ENCODE measurements at regions not wholly inside any gene's neighbourhood (a gene's known extent, or its start where the extent isn't known, plus 50 kb on each side); places are given as distances from the start of the nearest gene placed in this dataset.

GRCh38 chr9:126146254-126147145, 180.1 kb upstream of the MVB12B start (continued):
- TF ChIP-seq BCL3 (IDR thresholded peaks at IDR 0.05; ENCODE audit: borderline replicate concordance, insufficient read depth, low read depth, low read length, poor library complexity, severe bottlenecking) (no peak), IKZF2 (IDR thresholded peaks at IDR 0.05) (peak in 1 of 2 experiments; percentile 22; a peak in 2 of 4 replicates), KLF5 (IDR thresholded peaks at IDR 0.05; ENCODE audit: partially characterized antibody) (no peak), ZZZ3 (IDR thresholded peaks at IDR 0.05; ENCODE audit: control insufficient read depth, insufficient read length, low read depth) (no peak), CTCF (IDR thresholded peaks at IDR 0.05 in 2 of 3, conservative IDR thresholded peaks at IDR 0.05 in 1 of 3; ENCODE audit: control insufficient read depth in 2 of 3, extremely low read depth in 1 of 3, insufficient read depth in 1 of 3, low read depth in 3 of 3, low read length in 3 of 3) (peak; percentile 48 to 55 (median 48)), CREM (IDR thresholded peaks at IDR 0.05; ENCODE audit: low read depth) (0 out of 2 replicates have a peak, but pooled peaks have one; percentile 14), IKZF1 (conservative IDR thresholded peaks at IDR 0.05) (peak; percentile 43; the same call in 1 of the 2 replicates), YY1 (IDR thresholded peaks at IDR 0.05; ENCODE audit: low read depth, low read length) (0 out of 2 replicates have a peak, but pooled peaks have one; percentile 24), KDM1A (IDR thresholded peaks at IDR 0.05; ENCODE audit: borderline replicate concordance) (no peak)

Data from GM12878 (cell line).